ENCODE measurements at regions not wholly inside any gene's neighbourhood (a gene's known extent, or its start where the extent isn't known, plus 50 kb on each side); places are given as distances from the start of the nearest gene placed in this dataset.

- WGBS (ENCODE audit: low lambda C conversion rate): 32% methylated on average over 5 of the region's 5 CpGs
- DNase-seq: no peak
- H3K27ac ChIP-seq (ENCODE audit: low read depth in 2 of 2, low read length in 1 of 2): peak overlapping the region; percentile 50 to 51
- POLR2A ChIA-PET: no interaction called here
- H2AFZ ChIP-seq (ENCODE audit: low read depth): peak overlapping the region; percentile 67; the same call in 1 of the 2 replicates
- CTCF ChIA-PET: no interaction called here
- 0 out of 2 replicates have a peak overlapping the region, but pooled peaks have one; percentile 9 for H3K4me2 ChIP-seq
- no peaks in the 10 kb centered on the region for H3K9me2 ChIP-seq
- H3K4me1 ChIP-seq (ENCODE audit: control insufficient read depth in 1 of 2, insufficient read depth in 2 of 2, low read depth in 1 of 2, low read length in 1 of 2): peaks cover 0 to 16% of the 10 kb centered on the region in 2 experiments; a peak in 2 of 4 replicates
- H3K4me3 ChIP-seq (ENCODE audit: low read depth in 2 of 2, low read length in 1 of 2): no peak overlapping the region
- H3K9me3 ChIP-seq: no peaks in the 10 kb centered on the region
- no peaks in the 10 kb centered on the region for H3K79me2 ChIP-seq (ENCODE audit: insufficient read depth)
- H3K27me3 ChIP-seq (ENCODE audit: insufficient read depth): no peaks in the 10 kb centered on the region
- TF ChIP-seq FOSL2 (IDR thresholded peaks at IDR 0.05; ENCODE audit: borderline replicate concordance, low read depth) (peak; percentile 47; the same call in 1 of the 2 replicates), GABPA (IDR thresholded peaks at IDR 0.05; ENCODE audit: low read depth) (no peak), IRF3 (IDR thresholded peaks at IDR 0.05; ENCODE audit: low read depth, low read length) (no peak), JUND (IDR thresholded peaks at IDR 0.05) (peak; percentile 62), TCF12 (IDR thresholded peaks at IDR 0.05) (peak; percentile 8; the same call in 1 of the 2 replicates)
- H3K9ac ChIP-seq: no peak overlapping the region
- no peaks in the 10 kb centered on the region for H4K20me1 ChIP-seq (ENCODE audit: insufficient read depth)
- no peaks in the 10 kb centered on the region for H3K36me3 ChIP-seq (replicated peaks in 1 of 2; ENCODE audit: control insufficient read depth in 1 of 2, insufficient read depth in 2 of 2, low read length in 1 of 2)
- H3F3A ChIP-seq (replicated peaks; ENCODE audit: insufficient read depth): peaks cover 12% of the 10 kb centered on the region
These were observed 549.3 kb downstream of the METTL15 start for GRCh38 chr11:28657378-28658030.

GRCh38 chr11:28654191-28654590, 546.0 kb downstream of the METTL15 start:
- Histone ChIP-seq H3K9ac (no peak overlapping the region), H4K20me1 (ENCODE audit: insufficient read depth) (no peaks in the 10 kb centered on the region), H3K4me2 (no peak overlapping the region), H3K9me2 (no peaks in the 10 kb centered on the region), H3K79me2 (ENCODE audit: insufficient read depth) (no peaks in the 10 kb centered on the region), H3F3A (replicated peaks; ENCODE audit: insufficient read depth) (peaks cover 6% of the 10 kb centered on the region), H3K27me3 (ENCODE audit: insufficient read depth) (no peaks in the 10 kb centered on the region), H2AFZ (ENCODE audit: low read depth) (no peak overlapping the region; the same call in 1 of the 2 replicates), H3K27ac (ENCODE audit: low read depth in 2 of 2, low read length in 1 of 2) (no peak overlapping the region), H3K36me3 (replicated peaks in 1 of 2; ENCODE audit: control insufficient read depth in 1 of 2, insufficient read depth in 2 of 2, low read length in 1 of 2) (no peaks in the 10 kb centered on the region), H3K9me3 (peaks cover 4% of the 10 kb centered on the region; the same call in 1 of the 2 replicates), H3K4me1 (ENCODE audit: control insufficient read depth in 1 of 2, insufficient read depth in 2 of 2, low read depth in 1 of 2, low read length in 1 of 2) (peaks cover 0 to 16% of the 10 kb centered on the region in 2 experiments; a peak in 2 of 4 replicates), H3K4me3 (ENCODE audit: low read depth in 2 of 2, low read length in 1 of 2) (no peak overlapping the region)
- WGBS (ENCODE audit: low lambda C conversion rate): 73% methylated on average over 3 of the region's 3 CpGs
- CTCF ChIA-PET: no interaction called here
- no peak for DNase-seq
- POLR2A ChIA-PET: no interaction called here
- TF ChIP-seq TAF1 (IDR thresholded peaks at IDR 0.05; ENCODE audit: borderline replicate concordance, low read depth, low read length): no peak
- TF ChIP-seq CHD2 (IDR thresholded peaks at IDR 0.05; ENCODE audit: low read length, partially characterized antibody): no peak
- no peak for TF ChIP-seq GABPA (IDR thresholded peaks at IDR 0.05; ENCODE audit: low read depth)
- no peak for TF ChIP-seq JUND (IDR thresholded peaks at IDR 0.05)
- TF ChIP-seq CTCF (IDR thresholded peaks at IDR 0.05): no peak
- no peak for TF ChIP-seq YY1 (IDR thresholded peaks at IDR 0.05; ENCODE audit: low read depth)
- no peak for TF ChIP-seq TEAD4 (IDR thresholded peaks at IDR 0.05; ENCODE audit: borderline replicate concordance, insufficient read depth)
